WI38 (cell line): ENCODE measurements at regions not wholly inside any gene's neighbourhood (a gene's known extent, or its start where the extent isn't known, plus 50 kb on each side); places are given as distances from the start of the nearest gene placed in this dataset.

Experiments used
- H3K4me3 ChIP-seq: 2 replicates; pipeline ENCODE4 v1.5.1; 2011; ENCODE audit warnings: low read depth, mild to moderate bottlenecking, control low read depth, low read length
- TF ChIP-seq, protein P1 (sequence below): IDR thresholded peaks from 2 replicates; pipeline ENCODE4 v1.5.1; 2012; ENCODE audit warnings: low read depth, mild to moderate bottlenecking, control low read depth, low read length

GRCh38 chr2:128786316-128786715, 467.6 kb upstream of the HS6ST1 start:
- TF ChIP-seq, protein P1, sequence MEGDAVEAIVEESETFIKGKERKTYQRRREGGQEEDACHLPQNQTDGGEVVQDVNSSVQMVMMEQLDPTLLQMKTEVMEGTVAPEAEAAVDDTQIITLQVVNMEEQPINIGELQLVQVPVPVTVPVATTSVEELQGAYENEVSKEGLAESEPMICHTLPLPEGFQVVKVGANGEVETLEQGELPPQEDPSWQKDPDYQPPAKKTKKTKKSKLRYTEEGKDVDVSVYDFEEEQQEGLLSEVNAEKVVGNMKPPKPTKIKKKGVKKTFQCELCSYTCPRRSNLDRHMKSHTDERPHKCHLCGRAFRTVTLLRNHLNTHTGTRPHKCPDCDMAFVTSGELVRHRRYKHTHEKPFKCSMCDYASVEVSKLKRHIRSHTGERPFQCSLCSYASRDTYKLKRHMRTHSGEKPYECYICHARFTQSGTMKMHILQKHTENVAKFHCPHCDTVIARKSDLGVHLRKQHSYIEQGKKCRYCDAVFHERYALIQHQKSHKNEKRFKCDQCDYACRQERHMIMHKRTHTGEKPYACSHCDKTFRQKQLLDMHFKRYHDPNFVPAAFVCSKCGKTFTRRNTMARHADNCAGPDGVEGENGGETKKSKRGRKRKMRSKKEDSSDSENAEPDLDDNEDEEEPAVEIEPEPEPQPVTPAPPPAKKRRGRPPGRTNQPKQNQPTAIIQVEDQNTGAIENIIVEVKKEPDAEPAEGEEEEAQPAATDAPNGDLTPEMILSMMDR = no peak
- no peak overlapping the region for H3K4me3 ChIP-seq

- H3K4me3 ChIP-seq = no peak overlapping the region
These were observed 468.2 kb upstream of the HS6ST1 start for GRCh38 chr2:128786741-128787478.

DNA sequence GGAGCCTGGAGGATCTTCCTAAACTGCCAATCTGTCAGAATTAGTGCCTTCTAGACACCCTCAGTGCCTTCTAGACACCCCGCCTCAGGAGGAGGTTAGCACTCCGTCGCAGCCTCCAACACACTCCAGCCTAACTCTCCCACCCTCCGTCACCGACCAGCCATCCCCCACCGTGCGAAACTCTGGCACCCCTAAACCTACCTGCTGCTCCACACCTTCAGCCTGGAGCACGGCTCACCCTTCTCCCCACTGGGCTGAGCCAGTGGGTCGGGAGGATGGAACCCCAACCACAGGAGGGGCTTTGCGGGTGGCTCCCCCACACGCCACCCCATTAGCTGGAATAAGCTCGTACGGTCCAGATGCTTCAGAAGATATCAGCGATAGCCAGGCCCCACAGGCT, 468.9 kb upstream of the HS6ST1 start:
- no peak overlapping the region for H3K4me3 ChIP-seq
- TF ChIP-seq, protein P1 = no peak

More at GRCh38 chr2:128786741-128787478, 468.2 kb upstream of the HS6ST1 start:
- TF ChIP-seq, protein P1 = no peak

DNA sequence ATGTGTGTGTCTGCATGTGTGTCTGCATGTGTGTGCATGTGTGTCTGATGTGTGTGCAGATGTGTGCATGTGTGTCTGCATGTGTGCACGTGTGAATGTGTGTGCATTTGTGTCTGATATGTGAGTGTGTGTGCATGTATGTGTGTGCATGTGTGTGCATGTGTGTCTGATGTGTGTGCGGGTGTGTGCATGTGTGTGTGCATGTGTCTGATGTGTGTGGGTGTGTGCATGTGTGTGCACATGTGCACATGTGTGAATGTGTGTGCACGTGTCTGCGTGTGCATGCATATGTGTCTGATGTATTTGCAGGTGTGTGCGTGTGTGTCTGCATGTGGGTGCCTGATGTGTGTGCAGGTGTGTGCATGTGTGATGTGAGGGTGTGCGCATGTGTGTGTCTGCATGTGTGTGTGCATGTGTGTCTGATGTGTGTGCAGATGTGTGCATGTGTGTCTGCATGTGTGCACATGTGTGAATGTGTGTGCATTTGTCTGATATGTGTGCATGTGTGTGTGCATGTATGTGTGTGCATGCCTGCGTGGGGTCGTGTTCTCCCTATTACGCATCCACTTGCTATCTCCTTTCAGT, 470.1 kb upstream of the HS6ST1 start:
- TF ChIP-seq, protein P1 = no peak
- no peak overlapping the region for H3K4me3 ChIP-seq

- TF ChIP-seq, protein P1 = no peak
- no peak overlapping the region for H3K4me3 ChIP-seq
These were observed 470.6 kb upstream of the HS6ST1 start for GRCh38 chr2:128789221-128789620.

DNA sequence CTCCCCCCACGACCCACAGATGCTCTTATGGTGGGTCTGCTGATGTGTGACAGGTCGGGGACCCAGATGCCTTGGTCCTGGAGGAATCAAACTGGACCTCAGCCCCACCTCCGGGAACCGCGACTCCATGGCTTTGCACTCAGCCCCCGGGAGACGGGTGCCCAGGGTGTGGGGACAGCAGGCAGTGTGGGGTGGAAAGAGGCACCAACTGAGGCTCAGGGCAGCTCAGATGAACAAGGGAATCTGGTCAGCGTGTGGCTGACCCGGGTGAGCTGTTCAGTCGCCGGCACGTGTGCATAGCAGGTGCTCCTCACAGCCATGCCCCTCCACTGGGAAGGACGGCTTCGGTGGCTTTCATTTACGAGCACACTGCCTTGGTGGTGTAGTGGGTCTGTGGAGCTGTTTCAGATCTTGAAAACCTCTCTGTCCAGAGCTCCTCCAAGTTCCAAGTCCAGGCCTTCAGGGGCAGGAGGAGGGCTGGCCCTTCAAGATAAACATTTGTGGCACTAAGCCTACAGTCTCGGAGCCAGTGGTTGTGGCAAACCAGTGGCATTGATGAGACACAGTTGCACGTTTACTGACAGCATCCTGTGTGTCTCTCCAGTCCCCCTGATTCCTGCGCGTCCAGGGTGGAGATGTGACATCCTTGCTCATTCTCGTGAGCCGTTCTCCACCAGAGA, 471.2 kb upstream of the HS6ST1 start:
- TF ChIP-seq, protein P1 = no peak
- H3K4me3 ChIP-seq = no peak overlapping the region

GRCh38 chr2:128790541-128791001, 471.9 kb upstream of the HS6ST1 start:
- TF ChIP-seq, protein P1 = no peak
- no peak overlapping the region for H3K4me3 ChIP-seq
